ENCODE measurements at regions not wholly inside any gene's neighbourhood (a gene's known extent, or its start where the extent isn't known, plus 50 kb on each side); places are given as distances from the start of the nearest gene placed in this dataset.

- FAIRE-seq (no peak), DNase-seq (ENCODE audit: low read depth in 1 of 2, low spot score in 1 of 2) (no peak), ATAC-seq (no peak)
- H3K4me2 ChIP-seq: no peak overlapping the region
- no peak for TF ChIP-seq NR3C1 (IDR thresholded peaks at IDR 0.05)
- no peak for TF ChIP-seq FOSB (CRISPR knock-in tag; IDR thresholded peaks at IDR 0.05)
- no peak for TF ChIP-seq ZFP36 (IDR thresholded peaks at IDR 0.05; ENCODE audit: borderline replicate concordance, partially characterized antibody)
- TF ChIP-seq, protein P1, sequence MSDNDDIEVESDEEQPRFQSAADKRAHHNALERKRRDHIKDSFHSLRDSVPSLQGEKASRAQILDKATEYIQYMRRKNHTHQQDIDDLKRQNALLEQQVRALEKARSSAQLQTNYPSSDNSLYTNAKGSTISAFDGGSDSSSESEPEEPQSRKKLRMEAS (IDR thresholded peaks at IDR 0.05): no peak
- TF ChIP-seq KDM1A (IDR thresholded peaks at IDR 0.05; ENCODE audit: low read depth): no peak
- peaks cover 4% of the 10 kb centered on the region for H3K9me3 ChIP-seq
- CTCF ChIA-PET: interaction anchor here (1.1 kb wide), 1 partner anchor 31 kb away, joined by 3 read pairs; no protein-coding TSS in a partner anchor
- no peak overlapping the region for H3K4me3 ChIP-seq
- no peak overlapping the region for H3K27ac ChIP-seq
- POLR2A ChIA-PET: no interaction called here
- H3K4me1 ChIP-seq: no peaks in the 10 kb centered on the region
- WGBS (ENCODE audit: missing lambda C conversion rate): 78% methylated on average over 9 of the region's 9 CpGs
These were observed 398.9 kb downstream of the ETS1 start for GRCh38 chr11:128188346-128189004.

DNA sequence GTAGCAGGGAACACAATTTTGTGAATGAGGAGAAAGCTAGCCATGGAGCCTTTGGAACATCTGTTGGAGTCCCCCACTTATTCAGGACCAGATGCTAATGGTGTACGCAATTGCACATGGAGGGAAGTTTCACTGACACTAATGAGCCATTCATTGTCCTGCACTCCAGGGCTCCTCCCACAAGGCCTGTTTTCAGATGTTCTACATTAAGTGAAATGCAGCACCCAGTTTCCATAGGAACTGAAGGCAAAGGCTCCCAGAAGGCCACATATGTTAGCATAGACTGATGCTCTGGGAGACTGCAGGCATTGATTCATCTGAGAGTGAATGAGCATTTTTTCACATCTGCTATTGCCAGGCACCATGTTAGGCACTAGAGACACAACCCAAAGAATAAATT is 399.5 kb downstream of the ETS1 start:
- DNase-seq (ENCODE audit: low read depth in 1 of 2, low spot score in 1 of 2) (no peak), ATAC-seq (no peak), FAIRE-seq (no peak)
- ChIA-PET POLR2A (no interaction called here), CTCF (interaction anchor here (1.1 kb wide), 1 partner anchor 30 kb away, joined by 3 read pairs; no protein-coding TSS in a partner anchor)
- TF ChIP-seq SREBF2 (IDR thresholded peaks at IDR 0.05) (no peak), EP300 (IDR thresholded peaks at IDR 0.05) (no peak), EHF (CRISPR knock-in tag; IDR thresholded peaks at IDR 0.05) (no peak), RAD21 (conservative IDR thresholded peaks at IDR 0.05 in 1 of 2, IDR thresholded peaks at IDR 0.05 in 1 of 2) (no peak), NFE2L2 (conservative IDR thresholded peaks at IDR 0.05; ENCODE audit: low read length) (no peak), RFX5 (IDR thresholded peaks at IDR 0.05) (no peak), CEBPB (IDR thresholded peaks at IDR 0.05) (no peak), TP53 (CRISPR knock-in tag; IDR thresholded peaks at IDR 0.05) (no peak), NR3C1 (IDR thresholded peaks at IDR 0.05) (no peak), POLR2AphosphoS2 (conservative IDR thresholded peaks at IDR 0.05; ENCODE audit: low read length) (no peak), HOXB5 (CRISPR knock-in tag; IDR thresholded peaks at IDR 0.05) (no peak), ZC3H11A (IDR thresholded peaks at IDR 0.05) (no peak)
- Histone ChIP-seq H3K4me1 (no peaks in the 10 kb centered on the region), H3K4me3 (no peak overlapping the region), H3K4me2 (no peak overlapping the region), H3K27ac (no peak overlapping the region), H3K9me3 (peaks cover 4% of the 10 kb centered on the region)
- WGBS (ENCODE audit: missing lambda C conversion rate): 90% methylated on average over 1 of the region's 1 CpG

- FAIRE-seq (no peak), DNase-seq (ENCODE audit: low read depth in 1 of 2, low spot score in 1 of 2) (no peak), ATAC-seq (no peak)
- no peak overlapping the region for H3K27ac ChIP-seq
- no peak overlapping the region for H3K4me3 ChIP-seq
- no peak overlapping the region for H3K4me2 ChIP-seq
- no peak for TF ChIP-seq CHD4 (IDR thresholded peaks at IDR 0.05; ENCODE audit: borderline replicate concordance)
- TF ChIP-seq BHLHE40 (IDR thresholded peaks at IDR 0.05; ENCODE audit: low read depth, low read length): no peak
- no peak for TF ChIP-seq CBX8 (IDR thresholded peaks at IDR 0.05)
- TF ChIP-seq RNF2 (IDR thresholded peaks at IDR 0.05; ENCODE audit: borderline replicate concordance, low read depth): no peak
- TF ChIP-seq FOXS1 (CRISPR knock-in tag; IDR thresholded peaks at IDR 0.05): no peak
- TF ChIP-seq, protein P2, sequence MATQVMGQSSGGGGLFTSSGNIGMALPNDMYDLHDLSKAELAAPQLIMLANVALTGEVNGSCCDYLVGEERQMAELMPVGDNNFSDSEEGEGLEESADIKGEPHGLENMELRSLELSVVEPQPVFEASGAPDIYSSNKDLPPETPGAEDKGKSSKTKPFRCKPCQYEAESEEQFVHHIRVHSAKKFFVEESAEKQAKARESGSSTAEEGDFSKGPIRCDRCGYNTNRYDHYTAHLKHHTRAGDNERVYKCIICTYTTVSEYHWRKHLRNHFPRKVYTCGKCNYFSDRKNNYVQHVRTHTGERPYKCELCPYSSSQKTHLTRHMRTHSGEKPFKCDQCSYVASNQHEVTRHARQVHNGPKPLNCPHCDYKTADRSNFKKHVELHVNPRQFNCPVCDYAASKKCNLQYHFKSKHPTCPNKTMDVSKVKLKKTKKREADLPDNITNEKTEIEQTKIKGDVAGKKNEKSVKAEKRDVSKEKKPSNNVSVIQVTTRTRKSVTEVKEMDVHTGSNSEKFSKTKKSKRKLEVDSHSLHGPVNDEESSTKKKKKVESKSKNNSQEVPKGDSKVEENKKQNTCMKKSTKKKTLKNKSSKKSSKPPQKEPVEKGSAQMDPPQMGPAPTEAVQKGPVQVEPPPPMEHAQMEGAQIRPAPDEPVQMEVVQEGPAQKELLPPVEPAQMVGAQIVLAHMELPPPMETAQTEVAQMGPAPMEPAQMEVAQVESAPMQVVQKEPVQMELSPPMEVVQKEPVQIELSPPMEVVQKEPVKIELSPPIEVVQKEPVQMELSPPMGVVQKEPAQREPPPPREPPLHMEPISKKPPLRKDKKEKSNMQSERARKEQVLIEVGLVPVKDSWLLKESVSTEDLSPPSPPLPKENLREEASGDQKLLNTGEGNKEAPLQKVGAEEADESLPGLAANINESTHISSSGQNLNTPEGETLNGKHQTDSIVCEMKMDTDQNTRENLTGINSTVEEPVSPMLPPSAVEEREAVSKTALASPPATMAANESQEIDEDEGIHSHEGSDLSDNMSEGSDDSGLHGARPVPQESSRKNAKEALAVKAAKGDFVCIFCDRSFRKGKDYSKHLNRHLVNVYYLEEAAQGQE (IDR thresholded peaks at IDR 0.05): no peak
- peaks cover 4% of the 10 kb centered on the region for H3K9me3 ChIP-seq
- ChIA-PET POLR2A (no interaction called here), CTCF (interaction anchor here (1.1 kb wide), 1 partner anchor 30 kb away, joined by 3 read pairs; no protein-coding TSS in a partner anchor)
- no peaks in the 10 kb centered on the region for H3K4me1 ChIP-seq
- WGBS (ENCODE audit: missing lambda C conversion rate): 88% methylated on average over 4 of the region's 4 CpGs
These were observed 400.0 kb downstream of the ETS1 start for GRCh38 chr11:128187377-128187776.
